NAMALWA (cell line): ENCODE measurements at regions not wholly inside any gene's neighbourhood (a gene's known extent, or its start where the extent isn't known, plus 50 kb on each side); places are given as distances from the start of the nearest gene placed in this dataset.
A peak's percentile ranks its signal among the peaks of the same experiment; 100 is the strongest.

Experiments used
- DNase-seq: peaks from one replicate; pipeline ENCODE4 v3.0.0-alpha.2; 2015; ENCODE audit warnings: low spot score

DNA sequence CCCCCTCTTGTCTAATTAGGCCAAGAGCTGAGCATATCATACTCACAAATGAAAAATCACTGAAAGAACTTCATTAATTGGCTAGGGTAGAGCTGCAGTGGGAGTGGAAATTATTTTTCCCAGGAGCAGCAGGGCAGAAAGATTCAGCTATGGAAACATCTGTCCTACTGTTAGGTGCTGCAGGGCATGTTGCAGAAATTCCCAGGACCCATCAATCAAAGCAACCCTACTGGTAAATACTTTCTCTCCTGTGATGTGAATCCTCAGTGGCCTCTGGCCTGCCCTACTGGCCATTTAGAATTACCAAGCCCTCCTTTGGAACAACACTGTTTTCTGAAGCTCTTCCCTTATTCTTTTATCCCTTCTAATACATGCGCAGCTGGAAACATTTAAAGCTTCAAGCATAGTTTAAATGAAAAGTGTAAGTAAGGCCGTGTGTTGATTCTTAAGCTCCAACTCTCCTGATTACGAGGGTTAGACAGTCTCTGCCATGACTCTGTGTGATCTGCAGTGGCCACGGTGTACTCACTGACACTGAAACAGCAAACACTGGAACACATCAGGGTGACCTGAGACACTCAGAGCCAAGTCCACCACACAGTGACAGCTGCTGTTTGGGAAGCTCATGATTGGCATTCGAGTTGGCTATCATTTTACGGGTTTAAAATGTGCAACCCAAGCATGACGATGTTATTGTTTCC is 62.6 kb upstream of the TMCC3 start:
- DNase-seq, result no peak

DNA sequence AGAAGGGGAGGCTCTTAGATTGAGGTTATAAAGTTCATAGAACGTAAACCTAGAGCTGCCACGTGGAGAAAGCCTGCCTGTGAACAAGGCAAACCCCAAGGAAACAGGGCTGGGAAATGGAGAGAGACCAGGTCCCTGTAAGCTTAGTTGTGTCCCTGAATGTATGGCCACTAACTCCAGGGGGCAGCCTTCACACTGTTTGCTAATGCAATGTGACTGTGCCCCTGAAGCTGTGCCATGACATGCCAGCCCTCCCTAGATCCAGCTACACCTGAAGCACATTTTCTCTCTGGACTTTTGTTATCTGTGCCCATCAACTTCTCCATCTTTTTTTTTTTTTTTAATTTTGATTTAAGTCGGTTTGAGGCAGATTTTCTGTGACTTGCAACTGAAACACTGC is 60.6 kb upstream of the TMCC3 start:
- DNase-seq, result peak; percentile 59

DNA sequence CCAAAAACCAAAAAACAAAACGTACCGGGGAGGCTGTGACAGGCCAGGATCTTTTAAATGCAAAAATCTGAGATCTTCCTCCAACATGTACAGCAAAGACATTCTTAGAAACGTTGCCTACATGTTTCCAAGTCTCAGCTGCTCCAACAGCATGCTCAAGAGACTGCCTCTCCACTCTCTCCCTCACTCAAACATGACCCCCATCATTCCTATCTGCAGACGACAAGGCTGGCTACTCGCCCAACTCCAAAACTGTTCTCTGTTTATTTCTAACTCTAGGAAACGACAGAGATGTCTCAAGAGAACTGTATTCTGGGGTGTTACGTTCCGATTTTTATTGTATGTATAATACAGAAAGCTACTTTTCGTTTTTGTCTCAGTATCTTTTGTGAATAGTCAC is 57.5 kb upstream of the TMCC3 start:
- DNase-seq, result no peak

DNA sequence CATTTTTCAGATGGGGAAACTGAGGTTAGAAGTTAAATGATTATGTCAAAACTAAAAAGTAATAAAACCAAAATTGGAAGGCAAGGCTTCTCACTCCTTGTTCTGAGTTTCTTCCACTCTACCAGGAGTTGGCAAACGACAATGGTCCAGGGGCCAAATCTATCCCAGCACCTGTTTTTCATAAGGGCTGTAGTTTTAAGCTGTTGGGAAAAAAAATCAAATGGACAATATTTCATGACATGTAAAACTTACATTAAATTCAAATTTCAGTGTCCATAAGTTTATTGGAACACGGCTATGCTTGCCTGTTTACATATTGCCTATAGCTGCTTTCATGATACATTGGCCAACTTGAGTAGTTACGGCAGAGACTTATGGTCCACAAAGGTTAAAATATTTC is 56.7 kb upstream of the TMCC3 start:
- DNase-seq, result no peak

DNA sequence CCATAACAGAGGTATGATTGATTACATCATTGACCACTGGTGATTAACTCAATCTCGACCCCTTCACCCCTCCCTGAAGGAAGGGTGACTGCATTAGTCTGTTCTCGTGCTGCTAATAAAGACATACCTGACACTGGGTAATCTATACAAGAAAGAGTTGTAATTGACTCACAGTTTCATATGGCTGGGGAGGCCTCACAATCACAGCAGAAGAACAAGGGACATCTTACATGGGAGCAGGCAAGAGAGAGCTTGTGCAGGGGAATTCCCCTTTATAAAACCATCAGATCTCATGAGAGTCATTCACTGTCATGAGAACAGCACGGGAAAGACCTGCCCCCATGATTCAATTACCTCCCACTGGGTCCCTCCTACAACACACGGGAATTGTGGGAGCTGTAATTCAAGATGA is 55.9 kb upstream of the TMCC3 start:
- DNase-seq, result no peak

DNA sequence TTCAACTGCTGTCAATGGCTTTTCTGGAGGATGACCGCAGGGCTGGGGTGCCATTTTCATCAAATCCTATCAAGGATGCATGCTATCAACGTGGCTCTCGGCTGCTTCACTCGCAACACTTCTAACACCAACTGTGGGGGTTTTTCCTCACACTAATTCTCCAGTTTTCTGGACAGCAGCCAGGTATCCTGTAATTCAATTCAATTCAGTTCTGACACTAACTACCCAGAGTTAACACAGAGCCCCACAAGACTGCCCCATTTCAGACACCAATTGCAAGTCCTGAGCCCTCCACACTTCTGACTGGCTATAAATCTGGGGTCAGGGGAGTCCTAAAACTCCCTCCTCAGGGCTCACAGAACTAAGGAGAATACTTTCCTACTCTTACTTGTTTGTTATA is 55.3 kb upstream of the TMCC3 start:
- no peak for DNase-seq

DNA sequence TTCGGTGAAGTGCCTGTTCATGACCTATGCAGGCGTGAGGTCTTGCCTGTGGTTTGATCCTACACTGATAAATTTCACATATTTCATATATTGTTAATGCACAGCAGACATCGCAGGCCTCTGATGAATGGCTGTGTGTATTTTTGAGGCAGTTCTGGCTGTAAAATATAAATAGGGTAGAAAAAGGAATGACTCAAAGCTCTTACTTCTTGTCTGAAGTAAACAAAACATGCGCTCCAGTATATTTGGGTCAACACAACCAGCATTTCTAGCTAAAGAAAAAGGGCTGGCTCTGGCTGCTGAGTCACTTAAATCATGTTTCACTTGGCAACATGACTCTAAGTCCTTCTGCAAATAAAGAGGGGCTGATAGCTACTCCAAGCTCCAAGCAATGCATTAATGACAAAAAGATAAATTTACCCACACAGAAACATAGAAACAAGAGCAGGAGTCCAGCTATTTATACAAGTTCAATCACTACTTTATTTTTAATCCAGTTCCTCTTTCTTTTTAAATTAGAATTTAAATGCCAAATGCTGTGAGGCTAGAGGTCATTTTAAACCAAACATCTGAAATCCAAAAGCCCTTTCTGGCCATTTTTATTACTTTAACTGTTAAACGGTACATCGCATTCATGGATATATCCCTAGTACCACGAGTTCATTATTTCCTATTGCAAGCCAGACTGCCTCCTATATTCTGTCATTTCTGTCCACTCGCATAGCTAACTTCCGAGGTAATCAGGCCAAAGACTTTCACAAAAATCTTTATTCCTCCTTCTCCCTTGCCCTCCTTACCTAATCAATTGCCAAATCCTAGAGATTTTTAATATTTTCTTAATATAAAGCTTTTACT is 54.3 kb upstream of the TMCC3 start:
- no peak for DNase-seq

DNA sequence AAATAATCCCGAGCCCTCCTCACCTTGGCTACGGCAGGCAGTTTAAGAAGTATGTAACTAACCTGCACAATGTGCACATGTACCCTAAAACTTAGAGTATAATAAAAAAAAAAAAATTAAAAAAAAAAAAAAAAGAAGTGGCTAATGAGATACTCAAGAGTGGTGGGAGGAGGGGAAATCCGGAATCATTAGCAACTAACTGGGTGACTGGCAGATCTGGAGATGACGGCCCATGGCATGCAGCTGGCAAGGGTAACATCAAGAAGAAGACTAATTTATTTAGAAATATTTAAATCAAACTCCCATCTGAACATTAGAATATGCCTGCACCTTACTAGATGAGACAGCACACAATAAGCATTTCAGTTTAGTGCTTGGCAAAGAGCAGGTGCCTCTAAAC is 52.3 kb upstream of the TMCC3 start:
- no peak for DNase-seq

DNA sequence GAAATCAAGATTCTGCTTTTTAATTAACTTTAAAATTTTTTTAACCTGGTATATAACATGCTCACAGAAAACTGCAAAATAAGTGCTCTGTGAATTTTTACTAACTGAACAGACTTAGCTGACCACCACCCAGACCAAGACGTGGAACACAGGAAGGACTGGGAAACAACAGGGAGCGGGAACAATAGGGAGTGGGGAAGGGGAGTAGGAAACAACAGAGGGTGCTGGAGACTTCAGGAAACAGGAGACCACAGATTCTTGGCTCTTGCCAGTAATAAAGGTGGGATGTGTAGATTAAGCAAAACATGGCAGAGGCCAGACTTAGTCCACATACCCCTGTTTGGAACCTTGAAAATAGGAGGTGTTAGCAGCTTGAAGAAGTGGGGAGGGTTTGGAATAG is 51.4 kb upstream of the TMCC3 start:
- no peak for DNase-seq

DNA sequence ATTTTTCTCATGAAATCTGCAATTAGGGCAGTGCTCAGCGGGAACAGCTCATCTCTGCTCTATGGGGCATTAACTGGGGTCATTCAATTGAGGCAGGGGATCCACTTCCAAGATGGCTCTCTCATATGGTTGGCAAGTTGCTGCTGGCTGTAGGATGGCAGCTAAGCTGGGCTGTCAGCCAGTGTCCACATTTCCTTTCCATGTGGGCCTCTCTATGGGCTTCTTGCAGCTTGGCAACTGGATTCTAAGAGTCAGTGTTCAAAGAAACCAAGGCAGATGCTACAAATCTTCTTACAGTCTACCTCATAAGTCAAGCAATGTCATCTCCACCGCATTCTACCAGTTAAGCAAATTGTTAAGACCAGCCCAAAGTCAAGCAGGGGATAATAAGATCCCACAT is 50.3 kb upstream of the TMCC3 start:
- DNase-seq, result no peak
